Mesenchymal stem cell (in vitro differentiated cells and primary cell): ENCODE measurements at regions not wholly inside any gene's neighbourhood (a gene's known extent, or its start where the extent isn't known, plus 50 kb on each side); places are given as distances from the start of the nearest gene placed in this dataset.

Experiments used
- DNase-seq: peaks from one replicate; pipeline ENCODE4 v3.0.0-alpha.2; 2013
- H2AFZ ChIP-seq: one replicate; pipeline ENCODE4 v1.6.1; 2013; ENCODE audit warnings: low read depth, mild to moderate bottlenecking, control low read depth, inconsistent platforms, low read length, moderate library complexity
- H2AK5ac ChIP-seq: 2 replicates; pipeline ENCODE4 v1.6.1; 2013; ENCODE audit warnings: low read length, moderate library complexity, mild to moderate bottlenecking, inconsistent platforms; ENCODE audit not compliant: severe bottlenecking
- H2BK120ac ChIP-seq: one replicate; pipeline ENCODE4 v1.6.1; 2013; ENCODE audit warnings: low read depth, mild to moderate bottlenecking, inconsistent platforms, low read length, moderate library complexity
- H2BK12ac ChIP-seq, 2 experiments: one replicate each; pipeline ENCODE4 v1.6.1; 2013; ENCODE audit warnings: inconsistent platforms in 2 of 2, low read length in 2 of 2, mild to moderate bottlenecking in 2 of 2, moderate library complexity in 2 of 2, control low read depth in 1 of 2
- H2BK15ac ChIP-seq: one replicate; pipeline ENCODE4 v1.6.1; 2013; ENCODE audit warnings: mild to moderate bottlenecking, low read depth, inconsistent platforms; ENCODE audit not compliant: poor library complexity, severe bottlenecking
- H2BK5ac ChIP-seq: 2 replicates; pipeline ENCODE4 v1.6.1; 2013; ENCODE audit warnings: low read depth, mild to moderate bottlenecking, low read length, control low read depth, inconsistent platforms; ENCODE audit not compliant: poor library complexity, severe bottlenecking
- H3K14ac ChIP-seq, 2 experiments: one replicate each; pipeline ENCODE4 v1.6.1; 2013; ENCODE audit warnings: inconsistent platforms in 2 of 2, low read length in 2 of 2, control low read depth in 1 of 2, mild to moderate bottlenecking in 1 of 2, moderate library complexity in 1 of 2
- H3K18ac ChIP-seq, 2 experiments: one replicate each; pipeline ENCODE4 v1.6.1; 2013; ENCODE audit warnings: inconsistent platforms in 2 of 2, low read length in 2 of 2, control low read depth in 1 of 2, low read depth in 1 of 2, mild to moderate bottlenecking in 1 of 2
- H3K23ac ChIP-seq, 2 experiments: one replicate each; pipeline ENCODE4 v1.6.1; 2013; ENCODE audit warnings: inconsistent platforms in 2 of 2, low read length in 2 of 2, mild to moderate bottlenecking in 2 of 2, moderate library complexity in 2 of 2, control low read depth in 1 of 2
- H3K27ac ChIP-seq: 2 replicates; pipeline ENCODE4 v1.5.1; 2013; ENCODE audit warnings: mild to moderate bottlenecking, moderate library complexity, low read length, control low read depth, inconsistent platforms; ENCODE audit not compliant: poor library complexity, severe bottlenecking
- H3K27me3 ChIP-seq, 2 experiments: 2 replicates each; pipeline versions ENCODE4 v1.6.1 to v1.7.0; 2013; ENCODE audit warnings: low read length in 2 of 2, mild to moderate bottlenecking in 2 of 2, moderate library complexity in 2 of 2, control low read depth in 1 of 2, inconsistent platforms in 1 of 2; ENCODE audit not compliant: control insufficient read depth in 1 of 2, insufficient read depth in 1 of 2
- H3K36me3 ChIP-seq, 2 experiments: 2 replicates each; pipeline versions ENCODE4 v1.6.1 to v1.7.0; 2013; ENCODE audit warnings: low read length in 2 of 2, control low read depth in 1 of 2, inconsistent platforms in 1 of 2, low read depth in 1 of 2, mild to moderate bottlenecking in 1 of 2; ENCODE audit not compliant: insufficient read depth in 2 of 2, control insufficient read depth in 1 of 2
- H3K4ac ChIP-seq, 2 experiments: one replicate each; pipeline ENCODE4 v1.6.1; 2013; ENCODE audit warnings: inconsistent platforms in 2 of 2, low read length in 2 of 2, mild to moderate bottlenecking in 2 of 2, moderate library complexity in 2 of 2, control low read depth in 1 of 2, low read depth in 1 of 2
- H3K4me1 ChIP-seq: 2 replicates; pipeline ENCODE4 v1.6.1; 2013; ENCODE audit warnings: low read depth, low read length, control low read depth; ENCODE audit not compliant: control insufficient read depth, insufficient read depth
- H3K4me2 ChIP-seq: 2 replicates; pipeline ENCODE4 v1.6.1; 2013; ENCODE audit warnings: low read length, mild to moderate bottlenecking, inconsistent platforms; ENCODE audit not compliant: poor library complexity, severe bottlenecking
- H3K4me3 ChIP-seq, 2 experiments: 2 replicates each; pipeline versions ENCODE4 v1.5.1 to v1.7.0; 2013; ENCODE audit warnings: low read length in 2 of 2, mild to moderate bottlenecking in 2 of 2, control low read depth in 1 of 2, low read depth in 1 of 2; ENCODE audit not compliant: insufficient read depth in 1 of 2
- H3K79me1 ChIP-seq: replicated peaks from 2 replicates; pipeline ENCODE4 v1.6.1; 2013; ENCODE audit warnings: mild to moderate bottlenecking, control low read depth, low read length, inconsistent platforms; ENCODE audit not compliant: poor library complexity, severe bottlenecking
- H3K9ac ChIP-seq: 2 replicates; pipeline ENCODE4 v1.7.0; 2013; ENCODE audit warnings: mild to moderate bottlenecking, low read length, moderate library complexity
- H3K9me3 ChIP-seq: 2 replicates; pipeline ENCODE4 v1.7.0; 2013; ENCODE audit warnings: mild to moderate bottlenecking, low read length; ENCODE audit not compliant: control insufficient read depth
- H4K8ac ChIP-seq: one replicate; pipeline ENCODE4 v1.6.1; 2013; ENCODE audit warnings: inconsistent platforms, mild to moderate bottlenecking, low read length, moderate library complexity
- H4K91ac ChIP-seq: one replicate; pipeline ENCODE4 v1.6.1; 2013; ENCODE audit warnings: mild to moderate bottlenecking, low read length, inconsistent platforms
- WGBS: methylation state at CpG from one replicate; pipeline ENCODE4 v1.1.7; 2013; ENCODE audit warnings: mixed read lengths; 5-methylcytosine and 5-hydroxymethylcytosine counted together

- Histone ChIP-seq H3K4me3 (no peak overlapping the region), H3K4me1 (peaks cover 3% of the 10 kb centered on the region), H2BK12ac (no peak overlapping the region), H3K36me3 (no peaks in the 10 kb centered on the region), H3K4ac (no peak overlapping the region), H4K91ac (no peak overlapping the region), H2BK120ac (no peak overlapping the region), H2BK5ac (no peak overlapping the region), H3K14ac (no peak overlapping the region), H3K9ac (no peak overlapping the region), H2AK5ac (no peak overlapping the region), H3K79me1 (no peaks in the 10 kb centered on the region), H3K4me2 (no peak overlapping the region), H3K18ac (no peak overlapping the region), H3K27ac (no peak overlapping the region), H3K23ac (no peak overlapping the region), H3K9me3 (no peaks in the 10 kb centered on the region), H2BK15ac (no peak overlapping the region), H3K27me3 (no peaks in the 10 kb centered on the region), H2AFZ (no peak overlapping the region), H4K8ac (no peak overlapping the region)
- no peak for DNase-seq
- 100% methylated on average over 3 of the region's 4 CpGs for WGBS
These were observed 221.1 kb upstream of the CFAP20DC start for GRCh38 chr3:59270921-59271320.

GRCh38 chr3:59270209-59270608, 220.4 kb upstream of the CFAP20DC start:
- no peaks in the 10 kb centered on the region for H3K79me1 ChIP-seq
- no peak overlapping the region for H4K8ac ChIP-seq
- no peak overlapping the region for H2AK5ac ChIP-seq
- H2BK5ac ChIP-seq, result no peak overlapping the region
- H2BK120ac ChIP-seq, result no peak overlapping the region
- H3K4ac ChIP-seq, result no peak overlapping the region
- no peak overlapping the region for H3K4me3 ChIP-seq
- H3K36me3 ChIP-seq, result no peaks in the 10 kb centered on the region
- H3K14ac ChIP-seq, result no peak overlapping the region
- no peak overlapping the region for H3K27ac ChIP-seq
- WGBS, result no CpG with 5 or more reads among the region's 2 CpGs
- H3K9ac ChIP-seq, result no peak overlapping the region
- H2BK12ac ChIP-seq, result no peak overlapping the region
- H3K4me2 ChIP-seq, result no peak overlapping the region
- H3K9me3 ChIP-seq, result no peaks in the 10 kb centered on the region
- no peak overlapping the region for H2AFZ ChIP-seq
- DNase-seq, result no peak
- H3K18ac ChIP-seq, result no peak overlapping the region
- no peaks in the 10 kb centered on the region for H3K27me3 ChIP-seq
- H3K4me1 ChIP-seq, result peaks cover 3% of the 10 kb centered on the region
- no peak overlapping the region for H4K91ac ChIP-seq
- no peak overlapping the region for H3K23ac ChIP-seq
- no peak overlapping the region for H2BK15ac ChIP-seq

- no peak overlapping the region for H2BK120ac ChIP-seq
- H3K36me3 ChIP-seq, result no peaks in the 10 kb centered on the region
- H2BK12ac ChIP-seq, result peak overlapping the region in 1 of 2 experiments; percentile 80
- peak overlapping the region in 1 of 2 experiments; percentile 13 for H3K18ac ChIP-seq
- H3K27ac ChIP-seq, result no peak overlapping the region
- no peaks in the 10 kb centered on the region for H3K79me1 ChIP-seq
- no peak overlapping the region for H2BK5ac ChIP-seq
- peak overlapping the region in 1 of 2 experiments; percentile 88 for H3K4ac ChIP-seq
- no peaks in the 10 kb centered on the region for H3K27me3 ChIP-seq
- no peak overlapping the region for H3K4me3 ChIP-seq
- no peak overlapping the region for H3K9ac ChIP-seq
- H3K14ac ChIP-seq, result no peak overlapping the region
- H3K4me2 ChIP-seq, result no peak overlapping the region
- peaks cover 3% of the 10 kb centered on the region for H3K4me1 ChIP-seq
- no peak overlapping the region for H2AK5ac ChIP-seq
- no peak overlapping the region for H3K23ac ChIP-seq
- H4K91ac ChIP-seq, result no peak overlapping the region
- 63% methylated on average over 1 of the region's 1 CpG for WGBS
- peaks cover 6% of the 10 kb centered on the region for H3K9me3 ChIP-seq
- no peak overlapping the region for H4K8ac ChIP-seq
- DNase-seq, result peak; percentile 57
- H2AFZ ChIP-seq, result no peak overlapping the region
- no peak overlapping the region for H2BK15ac ChIP-seq
These were observed 218.3 kb upstream of the CFAP20DC start for GRCh38 chr3:59268170-59268569.

GRCh38 chr3:59267021-59267420, 217.2 kb upstream of the CFAP20DC start:
- Histone ChIP-seq H3K4me3 (no peak overlapping the region), H2BK120ac (no peak overlapping the region), H3K27me3 (no peaks in the 10 kb centered on the region), H3K27ac (no peak overlapping the region), H3K36me3 (no peaks in the 10 kb centered on the region), H3K4me2 (no peak overlapping the region), H2AK5ac (no peak overlapping the region), H3K4me1 (peaks cover 3% of the 10 kb centered on the region), H2BK5ac (no peak overlapping the region), H3K4ac (no peak overlapping the region), H2AFZ (no peak overlapping the region), H4K8ac (no peak overlapping the region), H3K79me1 (no peaks in the 10 kb centered on the region), H2BK15ac (no peak overlapping the region), H3K23ac (no peak overlapping the region), H3K18ac (no peak overlapping the region), H3K14ac (no peak overlapping the region), H4K91ac (no peak overlapping the region), H3K9ac (no peak overlapping the region), H2BK12ac (no peak overlapping the region), H3K9me3 (peaks cover 6% of the 10 kb centered on the region)
- WGBS, result 25% methylated on average over 2 of the region's 2 CpGs
- no peak for DNase-seq
